NCI-H146 (cell line): ENCODE measurements at regions not wholly inside any gene's neighbourhood (a gene's known extent, or its start where the extent isn't known, plus 50 kb on each side); places are given as distances from the start of the nearest gene placed in this dataset.

ENCODE experiments used
- DNase-seq: peaks from one replicate; lab custom pipeline; 2025; lab: John Stamatoyannopoulos, UW

DNA sequence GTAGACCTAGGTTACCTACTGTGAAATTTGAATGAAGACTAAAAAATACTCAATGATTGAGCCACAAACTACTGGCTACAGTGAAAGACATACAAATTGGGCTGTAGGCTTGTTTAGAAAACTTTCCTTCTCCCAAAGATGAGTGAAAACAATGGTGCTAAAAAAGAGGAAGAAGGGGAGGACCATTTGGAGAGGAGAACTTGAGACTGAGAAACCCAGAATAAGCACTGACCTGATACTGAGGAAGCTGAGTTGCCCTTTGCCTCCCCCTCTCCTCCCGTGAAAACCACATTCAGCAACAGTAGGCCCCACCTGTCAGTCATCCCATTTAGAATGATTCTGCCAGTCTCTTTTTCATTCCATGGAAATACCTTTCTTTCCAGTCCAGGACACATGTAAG is 484.0 kb upstream of the TGFBR2 start:
- DNase-seq, result no peak

DNA sequence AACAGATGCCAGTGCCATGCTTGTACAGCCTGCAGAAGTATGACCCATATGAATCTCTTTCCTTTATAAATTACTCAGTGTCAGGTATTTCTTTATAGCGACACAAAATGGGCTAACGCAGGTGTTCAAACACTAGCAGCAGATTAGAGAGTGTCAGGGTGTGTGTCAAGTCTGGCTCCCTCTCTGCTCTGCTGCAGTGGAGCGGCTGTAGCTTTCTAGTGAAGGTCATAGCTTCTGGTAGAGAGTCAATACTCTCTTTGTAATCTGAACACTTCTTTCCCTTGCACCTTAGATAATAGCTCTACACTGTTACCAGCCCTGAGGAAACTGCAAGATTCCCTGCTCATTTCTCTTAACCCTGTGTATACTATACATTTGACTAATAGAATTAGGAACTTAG is 483.2 kb upstream of the TGFBR2 start:
- no peak for DNase-seq

DNA sequence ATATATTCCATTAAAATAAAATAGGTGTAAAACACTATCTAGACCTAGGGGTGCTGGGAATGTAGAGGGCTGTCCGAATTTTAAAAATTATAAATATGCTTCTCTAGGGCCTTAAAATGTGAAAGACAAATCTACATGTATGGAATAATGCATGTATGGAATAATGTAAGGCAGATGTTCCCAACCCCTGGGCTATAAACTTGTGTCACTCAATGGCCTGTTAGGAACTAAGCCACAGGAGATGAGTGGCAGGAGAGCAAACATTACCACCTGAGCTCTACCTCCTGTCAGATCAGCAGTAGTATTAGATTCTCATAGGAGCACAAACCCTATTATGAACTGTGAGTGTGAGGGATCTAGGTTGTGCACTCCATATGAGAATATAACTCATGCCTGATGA is 482.6 kb upstream of the TGFBR2 start:
- DNase-seq, result no peak

DNA sequence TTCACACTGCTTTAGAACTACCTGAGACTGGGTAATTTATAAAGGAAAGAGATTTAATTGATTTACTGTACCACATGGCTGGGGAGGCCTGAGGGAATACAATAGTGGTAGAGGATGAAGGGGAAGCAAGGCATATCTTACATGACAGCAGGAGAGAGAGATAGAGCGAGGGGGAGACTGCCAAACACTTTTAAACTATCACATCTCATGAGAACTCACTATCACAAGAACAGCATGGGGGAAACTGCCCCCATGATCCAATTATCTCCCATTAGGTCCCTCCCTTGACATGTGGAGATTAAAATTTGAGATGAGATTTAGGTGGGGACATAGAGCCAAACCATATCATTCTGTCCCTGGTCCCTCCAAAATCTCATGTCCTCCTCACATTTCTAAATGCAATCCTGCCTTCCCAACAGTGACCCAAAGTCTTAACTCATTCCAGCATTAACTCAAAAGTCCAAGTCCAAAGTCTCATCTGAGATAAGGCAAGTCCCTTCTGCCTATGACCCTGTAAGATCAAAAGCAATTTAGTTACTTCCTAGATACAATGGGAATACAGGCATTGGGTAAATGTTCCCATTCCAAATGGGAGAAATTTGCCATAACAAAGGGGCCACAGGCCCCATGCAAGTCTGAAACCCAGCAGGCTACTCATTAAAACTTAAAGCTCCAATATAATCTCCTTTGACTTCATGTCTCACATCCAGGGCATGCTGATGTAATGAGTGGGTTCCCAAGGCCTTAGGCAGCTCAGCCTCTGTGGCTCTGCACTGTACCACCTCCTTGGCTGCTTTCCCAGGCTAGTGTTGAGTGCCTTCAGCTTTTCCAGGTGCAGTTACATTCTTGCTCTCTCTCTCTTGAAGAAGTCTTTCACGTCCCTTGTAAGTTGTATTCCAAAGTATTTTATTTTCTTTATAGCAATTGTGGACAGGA is 481.7 kb upstream of the TGFBR2 start:
- DNase-seq, result no peak

DNA sequence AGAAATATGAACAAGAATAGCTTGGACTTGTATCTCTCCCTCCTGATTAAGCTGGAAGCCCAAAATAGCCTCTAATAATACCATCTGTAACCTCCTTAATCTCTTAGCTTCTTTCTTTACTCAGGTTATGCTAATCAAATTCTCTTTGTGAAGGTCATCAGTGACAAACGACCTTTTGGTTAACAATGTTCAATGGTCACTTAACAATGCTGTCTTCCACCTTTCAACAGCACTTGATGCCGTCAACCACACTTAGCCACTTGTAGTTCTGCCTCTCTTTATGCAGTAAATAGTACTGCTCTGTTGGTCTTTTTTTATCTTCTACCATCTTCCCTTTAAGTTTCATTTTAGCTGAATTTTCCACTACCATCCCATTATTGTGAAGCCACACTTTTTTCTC is 476.6 kb upstream of the TGFBR2 start:
- no peak for DNase-seq

DNA sequence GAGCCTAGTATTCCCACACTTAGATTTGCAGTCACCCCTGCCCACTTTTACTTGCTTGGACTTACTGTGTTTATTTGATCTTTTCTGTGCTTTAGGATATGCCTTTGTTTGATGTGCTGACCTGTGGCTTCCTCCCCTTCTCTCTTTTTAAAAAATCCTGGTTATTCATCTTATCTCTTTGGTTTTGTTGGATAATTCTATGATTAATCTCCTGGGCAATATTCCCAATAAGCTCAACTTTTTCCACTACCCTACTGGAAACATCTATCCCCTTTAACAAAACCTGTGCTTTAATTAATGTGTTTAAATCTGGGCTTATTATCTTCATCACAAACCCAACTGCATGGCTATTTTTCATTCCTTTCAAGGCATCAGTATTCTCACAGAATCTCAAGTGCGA is 476.0 kb upstream of the TGFBR2 start:
- DNase-seq, result no peak

DNA sequence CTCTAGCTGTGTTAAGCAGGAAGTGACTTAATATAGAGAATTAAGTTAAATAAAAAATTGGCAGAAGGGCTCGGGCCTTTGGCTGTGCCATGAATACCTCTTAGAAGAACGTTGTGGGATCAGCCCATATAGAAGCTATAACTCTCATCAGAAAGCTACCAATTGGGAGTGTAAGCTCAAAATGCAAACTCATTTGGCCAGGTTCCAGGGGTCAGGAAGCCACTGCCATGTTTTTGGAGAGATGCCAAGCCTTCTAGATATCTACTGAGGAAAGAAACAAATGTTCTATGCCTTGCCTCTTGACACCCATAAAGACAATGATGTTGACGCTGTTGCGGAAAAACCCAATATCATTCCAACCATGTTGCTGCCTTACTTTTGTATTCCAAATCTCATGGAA is 475.2 kb upstream of the TGFBR2 start:
- DNase-seq, result peak; percentile 5

DNA sequence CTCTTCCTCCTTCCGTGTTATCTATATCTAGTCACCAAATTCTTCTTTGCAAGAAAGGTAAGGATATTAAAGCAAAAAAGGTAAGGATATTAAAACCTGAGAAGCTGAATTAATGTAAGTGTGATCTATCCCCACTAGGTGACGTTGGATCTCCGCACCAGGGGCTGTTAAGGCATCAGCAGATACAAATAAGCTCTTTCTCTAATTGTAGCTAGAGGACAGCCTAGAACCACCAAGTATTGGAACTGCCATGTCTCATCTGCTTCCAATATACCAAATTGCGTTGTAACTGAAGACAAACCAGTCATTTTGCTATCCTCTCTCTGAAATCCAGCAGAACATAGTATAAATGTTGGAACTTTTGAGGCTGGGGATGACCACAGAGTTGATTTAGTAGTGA is 471.2 kb upstream of the TGFBR2 start:
- no peak for DNase-seq

DNA sequence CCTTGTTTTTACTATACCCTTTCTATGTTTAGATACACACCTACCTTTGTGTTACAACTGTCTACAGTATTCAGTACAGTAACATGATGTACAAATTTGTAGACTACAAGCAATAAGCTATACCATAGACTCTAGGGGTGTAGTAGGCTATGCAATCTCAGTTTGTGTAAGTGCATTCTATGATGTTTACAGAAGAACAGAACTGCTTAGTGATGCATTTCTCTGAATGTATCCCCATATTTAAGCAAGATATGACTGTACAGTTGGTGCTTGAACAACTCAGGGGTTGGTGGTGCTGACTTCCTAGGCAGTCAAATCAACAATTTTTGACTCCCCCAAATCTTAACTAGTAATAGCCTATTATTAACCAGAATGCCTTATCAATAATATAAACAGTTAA is 467.1 kb upstream of the TGFBR2 start:
- DNase-seq, result no peak

DNA sequence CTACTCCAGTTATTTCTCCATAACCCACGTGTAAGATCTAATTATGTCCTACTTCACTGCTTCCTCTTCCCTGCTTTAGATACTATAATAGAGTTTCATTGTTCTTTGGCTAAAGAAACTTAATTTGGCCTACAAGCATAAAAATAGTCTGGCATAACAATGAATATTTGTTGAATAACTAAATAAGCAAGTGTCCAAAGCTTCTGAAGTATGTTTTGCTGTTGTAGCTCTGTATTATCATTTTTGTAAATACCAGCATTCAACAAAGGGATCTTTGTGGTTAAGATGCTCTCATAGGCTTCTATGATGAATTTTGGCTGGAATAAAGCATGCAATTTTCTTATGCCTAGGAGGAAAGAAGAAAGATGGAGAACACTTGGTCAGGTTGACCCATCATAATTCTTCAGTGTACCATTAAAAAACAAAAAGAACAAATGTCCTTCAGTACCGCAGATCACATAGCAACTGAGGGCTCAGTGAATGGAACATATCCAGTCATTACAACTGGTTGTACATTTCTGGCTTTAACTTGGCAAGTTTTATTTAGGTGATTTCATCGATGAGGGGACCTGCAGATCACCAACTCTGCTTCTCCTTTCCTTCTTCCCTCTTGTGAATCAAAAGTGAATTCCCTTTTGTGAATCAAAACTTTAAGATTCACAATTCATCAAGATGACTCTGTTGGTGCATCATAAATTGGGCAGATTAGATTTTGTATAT is 465.9 kb upstream of the TGFBR2 start:
- no peak for DNase-seq

DNA sequence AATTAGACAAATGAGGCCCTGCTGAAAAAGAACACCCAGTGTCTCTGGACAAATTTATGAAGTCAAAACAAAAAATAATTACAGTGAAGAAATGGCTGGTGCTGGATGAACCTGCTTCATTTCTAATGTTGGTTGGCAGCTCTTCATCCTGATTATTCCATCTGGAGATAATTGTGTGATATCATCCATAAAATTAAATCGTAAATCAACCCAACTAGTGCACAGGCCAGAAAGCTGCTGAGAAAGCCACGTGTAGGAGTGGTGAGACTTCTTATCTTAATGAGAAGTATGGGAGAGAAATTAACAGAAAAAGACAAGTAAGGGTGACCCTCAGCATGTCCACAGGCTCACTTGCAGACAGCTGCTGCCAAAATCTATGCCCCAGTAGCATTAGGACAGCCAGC is 465.2 kb upstream of the TGFBR2 start:
- no peak for DNase-seq

DNA sequence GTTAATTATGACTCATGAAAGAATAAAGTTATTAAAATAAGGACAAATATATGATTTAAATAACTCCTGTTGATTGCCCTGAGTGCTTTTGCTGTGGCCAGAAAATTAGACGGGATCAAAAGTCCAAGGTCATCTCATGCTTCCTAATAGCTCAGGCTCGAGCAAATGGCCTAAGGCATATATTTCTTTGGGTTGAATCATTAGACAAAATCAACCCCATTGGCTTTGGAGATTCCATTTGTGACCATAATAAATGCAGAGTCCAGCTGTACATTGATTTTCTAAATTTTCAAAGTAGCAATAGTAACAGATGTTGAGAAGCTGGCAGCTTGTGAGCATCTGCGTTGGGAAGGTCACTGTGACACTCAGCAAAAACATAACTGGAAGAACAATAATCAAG is 464.5 kb upstream of the TGFBR2 start:
- no peak for DNase-seq

DNA sequence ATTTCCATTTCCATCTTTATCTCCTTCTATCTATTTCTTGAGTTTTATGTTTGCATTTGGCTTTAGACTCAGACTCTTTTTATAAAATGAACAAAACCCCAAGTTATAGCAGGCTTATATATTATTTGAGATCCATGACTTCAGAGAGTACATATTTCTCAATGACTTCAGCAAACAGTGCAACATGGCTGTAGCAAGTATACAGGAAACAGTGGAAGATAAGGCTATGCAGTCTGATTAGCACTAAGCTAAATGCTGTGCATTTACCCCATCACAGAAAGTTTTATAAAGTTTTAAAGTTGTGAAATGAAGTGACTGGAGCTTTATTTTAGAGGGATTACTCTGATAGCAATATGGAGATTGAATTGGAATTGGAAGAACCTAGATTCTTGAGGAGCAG is 463.5 kb upstream of the TGFBR2 start:
- DNase-seq, result no peak

DNA sequence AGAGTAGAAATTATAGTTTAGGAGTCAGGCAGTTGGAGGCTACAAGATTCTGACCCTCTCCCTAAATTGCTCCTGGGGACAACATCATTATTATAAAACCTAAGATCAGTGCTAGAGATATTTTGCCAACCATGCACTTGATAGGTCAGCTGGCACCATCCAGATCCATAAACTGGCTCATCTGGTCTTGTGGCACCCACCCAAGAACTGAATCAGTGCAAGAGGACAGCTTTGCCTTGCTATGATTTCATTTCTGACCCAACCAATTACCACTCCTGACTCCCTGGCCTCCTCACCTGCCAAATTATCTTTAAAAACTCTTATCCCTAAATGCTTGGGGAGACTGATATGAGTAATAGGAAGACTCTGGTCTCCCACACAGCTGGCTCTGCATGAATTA is 461.1 kb upstream of the TGFBR2 start:
- no peak for DNase-seq

DNA sequence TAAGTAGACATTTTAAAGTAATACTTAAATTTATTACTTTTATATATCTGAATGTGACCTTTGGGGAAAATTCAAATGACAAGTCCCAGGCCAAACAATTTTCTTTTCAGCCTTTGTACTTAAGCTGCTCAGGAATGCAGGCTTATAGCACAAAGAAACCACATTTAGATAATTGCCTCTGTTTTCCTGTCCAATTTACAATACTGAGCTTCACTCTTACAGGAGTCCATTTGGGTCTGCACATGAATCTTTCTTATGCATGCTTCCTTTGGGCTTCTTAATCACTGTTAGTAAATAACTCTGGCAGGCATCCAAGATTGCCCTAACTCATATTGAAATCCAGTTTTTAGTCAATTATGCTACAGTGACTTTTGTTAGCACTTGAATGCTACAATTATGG is 459.4 kb upstream of the TGFBR2 start:
- no peak for DNase-seq

DNA sequence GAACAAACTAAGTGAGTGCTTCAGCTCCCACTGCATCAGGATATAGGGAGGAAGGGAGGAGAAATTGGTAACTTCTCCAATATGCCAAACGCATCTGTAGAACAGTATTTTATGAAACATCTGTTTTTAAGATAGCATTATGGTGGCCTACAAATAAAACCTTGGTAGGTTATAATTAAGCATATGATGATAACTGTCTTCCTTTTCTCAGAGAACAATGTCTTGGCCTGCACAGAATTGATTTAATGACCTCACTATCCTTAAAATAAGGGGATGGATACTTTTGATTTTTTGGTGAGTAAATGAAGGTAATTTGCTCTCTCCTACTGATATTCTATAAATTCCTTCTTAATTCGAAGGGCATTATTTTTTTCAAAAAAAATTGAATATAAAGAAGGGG is 451.5 kb upstream of the TGFBR2 start:
- DNase-seq, result no peak

DNA sequence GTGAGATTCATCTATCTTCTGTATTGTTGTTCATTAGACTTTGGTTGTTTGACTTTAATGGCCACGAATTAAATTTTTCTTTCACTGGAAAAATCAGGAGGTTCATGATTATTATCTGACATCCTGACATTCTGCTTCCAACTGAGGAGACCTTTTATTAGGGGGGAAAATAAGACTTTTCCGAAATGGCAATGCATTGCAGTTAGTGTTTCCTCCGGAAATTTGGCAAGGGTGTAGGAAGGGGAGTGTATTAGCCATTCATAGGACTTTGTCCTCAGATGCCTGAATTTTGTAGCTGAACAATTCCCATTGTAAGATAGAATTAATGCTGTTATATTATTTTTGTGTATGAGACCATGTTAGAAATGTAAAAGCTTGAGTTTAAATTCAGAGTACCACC is 450.6 kb upstream of the TGFBR2 start:
- no peak for DNase-seq

DNA sequence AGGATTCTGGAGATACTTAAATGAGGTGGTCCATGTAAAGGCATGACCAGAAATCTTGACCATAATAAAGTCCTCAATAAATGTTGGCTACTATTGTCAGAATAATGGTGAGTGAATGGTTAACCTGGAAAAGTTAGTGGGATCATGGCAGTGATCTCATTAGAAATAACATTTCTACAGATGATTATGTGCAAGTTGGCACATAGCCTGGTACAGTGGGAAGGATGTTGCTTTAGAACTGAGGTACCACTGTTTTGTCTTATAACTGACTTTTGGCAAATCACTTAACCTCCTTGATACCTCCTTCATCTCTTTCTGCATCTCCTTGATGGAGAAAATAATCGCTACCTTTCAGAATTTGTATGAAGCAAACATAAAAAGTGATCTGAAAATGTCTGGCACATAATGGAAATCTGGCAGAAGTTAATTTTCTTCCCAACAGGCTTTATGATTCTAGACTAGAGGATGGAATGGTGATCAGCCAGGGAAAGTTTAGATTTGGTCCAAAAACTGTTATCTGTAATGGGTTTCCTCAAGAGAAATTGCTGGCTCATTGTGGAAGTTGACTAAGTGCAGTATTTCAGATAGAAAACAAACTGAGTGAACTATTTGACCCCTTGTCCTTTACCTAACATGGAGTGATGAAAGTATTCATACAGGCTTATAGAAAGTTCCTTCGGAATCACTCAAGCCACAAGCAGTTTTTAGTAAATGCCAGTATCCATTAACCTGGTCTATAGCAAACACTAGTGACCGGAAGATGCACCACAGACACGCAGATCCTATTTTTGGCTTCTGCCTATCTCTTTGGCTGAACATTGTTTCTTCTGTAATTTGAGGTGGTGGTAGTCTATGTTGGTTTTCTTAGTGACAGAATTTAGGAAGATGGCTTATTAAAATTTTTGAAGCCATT is 449.6 kb upstream of the TGFBR2 start:
- DNase-seq, result no peak

DNA sequence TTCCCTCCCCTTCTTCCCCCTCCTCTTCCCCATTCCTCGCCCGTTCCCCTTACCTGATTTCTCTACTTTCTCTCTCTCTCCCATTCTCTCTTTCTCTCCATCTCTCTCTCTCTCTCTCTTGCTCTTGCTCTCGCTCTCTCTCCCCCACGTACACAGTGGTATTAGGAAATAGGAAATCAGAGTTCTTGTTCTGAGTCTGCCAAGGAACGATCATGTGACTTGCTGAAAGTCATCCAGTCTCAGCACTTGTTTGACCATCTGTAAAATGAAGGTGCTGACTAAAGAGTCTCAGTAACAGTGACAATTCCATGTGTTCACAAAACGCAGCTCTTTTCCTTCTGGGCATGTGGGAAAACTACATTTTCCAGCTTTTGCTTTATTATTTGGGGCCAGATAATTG is 445.0 kb upstream of the TGFBR2 start:
- no peak for DNase-seq

DNA sequence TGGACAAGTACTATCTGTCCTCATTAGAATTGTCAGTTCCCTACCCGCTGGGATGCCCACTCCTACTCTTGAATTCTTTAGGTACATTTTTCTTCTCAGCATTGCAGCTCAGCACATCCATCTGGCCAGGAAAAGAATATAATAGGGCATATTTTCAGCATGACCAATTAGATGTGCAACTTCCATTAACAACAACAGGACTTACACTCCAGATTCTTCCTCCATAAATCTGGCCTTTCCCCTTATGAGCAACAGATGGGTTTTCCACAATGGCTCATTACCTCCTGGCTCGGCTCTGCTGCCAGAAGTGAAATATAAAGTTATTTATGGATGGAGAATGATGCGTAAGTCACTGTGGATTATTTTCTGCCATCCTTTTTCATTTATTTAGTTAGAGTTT is 443.8 kb upstream of the TGFBR2 start:
- DNase-seq, result no peak

DNA sequence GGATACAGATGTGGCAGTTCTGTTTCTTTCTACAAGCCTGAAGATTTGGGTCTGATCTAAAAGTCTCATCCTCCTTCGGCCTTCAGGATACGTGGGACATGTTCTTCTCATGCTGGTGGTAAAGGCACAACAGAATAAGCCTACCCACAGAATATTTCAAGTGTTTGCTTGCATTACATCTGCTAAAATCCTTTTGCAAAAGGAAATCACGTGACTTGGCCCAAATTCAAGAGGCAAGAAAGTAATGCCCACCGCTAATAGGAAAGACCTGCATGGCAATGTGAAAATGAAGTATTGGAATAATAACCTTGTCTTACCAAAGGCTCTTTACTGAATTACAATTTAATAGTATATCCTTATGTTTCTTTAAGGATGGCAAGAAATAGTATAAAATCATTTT is 439.9 kb upstream of the TGFBR2 start:
- no peak for DNase-seq

DNA sequence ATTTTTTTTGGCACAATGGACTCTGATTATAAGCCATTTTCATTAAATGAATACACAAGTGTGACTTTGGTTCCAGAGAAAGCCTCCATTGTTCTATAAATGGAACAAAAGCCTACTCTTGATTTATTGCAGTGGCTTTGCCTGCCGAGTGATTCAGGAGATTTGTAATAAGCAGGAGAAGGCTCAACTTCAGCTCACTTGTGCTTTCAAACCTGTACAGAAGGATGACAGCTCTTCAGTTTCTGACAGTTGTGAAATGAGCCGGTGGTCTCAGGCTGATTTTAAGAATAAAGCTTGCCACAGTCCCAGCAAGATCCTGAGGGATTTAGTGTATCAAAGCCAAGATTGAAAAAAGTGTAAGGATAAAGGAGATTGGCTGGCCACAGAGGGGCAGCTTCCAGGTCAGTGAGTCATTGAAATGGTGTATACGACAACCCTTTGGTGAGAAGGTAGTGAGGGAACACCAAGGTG is 438.8 kb upstream of the TGFBR2 start:
- peak; percentile 17 for DNase-seq
